GM06990 (cell line): ENCODE measurements at regions not wholly inside any gene's neighbourhood (a gene's known extent, or its start where the extent isn't known, plus 50 kb on each side); places are given as distances from the start of the nearest gene placed in this dataset.
"Not testable (repeated sequence)": the region's sequence is repeated elsewhere in the genome, so short reads cannot be mapped to it uniquely, and the experiment has no call there.

Experiments used
- DNase-seq: peaks from one replicate; pipeline ENCODE4 v3.0.0-alpha.2; 2011; ENCODE audit not compliant: insufficient read length; ENCODE audit errors: extremely low read depth
- H3K27me3 ChIP-seq: replicated peaks from 2 replicates; pipeline ENCODE4 v1.6.0; 2011; ENCODE audit warnings: low read length; ENCODE audit not compliant: control insufficient read depth, insufficient read depth
- H3K36me3 ChIP-seq: 2 replicates; pipeline ENCODE4 v1.5.1; 2011; ENCODE audit warnings: low read length; ENCODE audit not compliant: control insufficient read depth, insufficient read depth
- H3K4me3 ChIP-seq: replicated peaks from 2 replicates; pipeline ENCODE4 v1.5.1; 2011; ENCODE audit warnings: low read depth, mild to moderate bottlenecking, control low read depth, low read length
- CTCF ChIP-seq: IDR thresholded peaks from 2 replicates; pipeline ENCODE4 v1.5.1; 2011; ENCODE audit warnings: low read length, control low read depth, mild to moderate bottlenecking, inconsistent platforms; ENCODE audit not compliant: insufficient read depth, poor library complexity, severe bottlenecking

DNA sequence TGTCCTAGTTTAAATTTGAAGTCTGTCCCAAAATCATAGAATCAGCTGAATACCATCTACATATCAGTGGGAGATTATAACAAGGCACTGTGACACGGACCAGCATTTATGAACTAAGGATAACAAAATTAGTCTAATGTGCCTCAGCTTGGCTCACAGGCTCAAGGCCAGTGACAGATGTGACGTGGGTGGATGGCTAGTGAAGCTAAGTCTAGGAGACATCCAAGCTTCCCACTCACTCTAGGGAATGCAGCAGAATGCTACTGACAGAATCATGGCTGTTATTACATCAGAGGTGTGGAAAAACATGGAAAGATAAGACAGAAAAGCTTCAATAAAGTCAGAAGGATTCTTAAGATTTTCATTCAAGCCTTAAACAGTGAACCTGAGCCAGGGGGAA lies 329.9 kb downstream of the NAF1 start:
- no peak for DNase-seq
- TF ChIP-seq CTCF: no peak
- Histone ChIP-seq H3K36me3 (no peaks in the 10 kb centered on the region), H3K27me3 (no peaks in the 10 kb centered on the region), H3K4me3 (no peak overlapping the region)

- H3K4me3 ChIP-seq: not testable (repeated sequence)
Observed at GRCh38 chr4:162836258-162836657, 330.4 kb downstream of the NAF1 start.

GRCh38 chr4:162830899-162831298 lies 335.8 kb downstream of the NAF1 start:
- DNase-seq: no peak
- TF ChIP-seq CTCF: no peak
- H3K27me3 ChIP-seq: no peaks in the 10 kb centered on the region
- H3K4me3 ChIP-seq: no peak overlapping the region
- no peaks in the 10 kb centered on the region for H3K36me3 ChIP-seq

More at GRCh38 chr4:162836258-162836657, 330.4 kb downstream of the NAF1 start:
- H3K27me3 ChIP-seq, H3K36me3 ChIP-seq, DNase-seq: not testable (repeated sequence)

DNA sequence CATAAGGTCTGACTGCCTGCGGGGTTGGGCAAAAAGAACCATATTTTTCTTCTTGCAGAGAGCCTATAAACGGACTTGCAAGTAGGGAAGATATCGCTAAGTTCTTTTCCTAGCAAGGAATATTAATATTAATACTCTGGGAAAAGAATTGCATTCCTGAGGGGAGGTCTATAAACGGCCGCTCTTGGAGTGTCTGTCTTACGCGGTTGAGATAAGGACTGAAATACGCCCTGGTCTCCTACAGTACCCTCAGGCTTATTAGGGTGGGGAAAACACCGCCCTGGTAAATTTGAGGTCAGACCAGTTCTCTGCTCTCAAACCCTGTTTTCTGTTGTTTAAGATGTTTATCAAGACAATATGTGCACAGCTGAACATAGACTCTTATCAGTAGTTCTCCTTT lies 349.3 kb downstream of the NAF1 start:
- not testable (repeated sequence) for H3K4me3 ChIP-seq, H3K36me3 ChIP-seq, DNase-seq, H3K27me3 ChIP-seq

DNA sequence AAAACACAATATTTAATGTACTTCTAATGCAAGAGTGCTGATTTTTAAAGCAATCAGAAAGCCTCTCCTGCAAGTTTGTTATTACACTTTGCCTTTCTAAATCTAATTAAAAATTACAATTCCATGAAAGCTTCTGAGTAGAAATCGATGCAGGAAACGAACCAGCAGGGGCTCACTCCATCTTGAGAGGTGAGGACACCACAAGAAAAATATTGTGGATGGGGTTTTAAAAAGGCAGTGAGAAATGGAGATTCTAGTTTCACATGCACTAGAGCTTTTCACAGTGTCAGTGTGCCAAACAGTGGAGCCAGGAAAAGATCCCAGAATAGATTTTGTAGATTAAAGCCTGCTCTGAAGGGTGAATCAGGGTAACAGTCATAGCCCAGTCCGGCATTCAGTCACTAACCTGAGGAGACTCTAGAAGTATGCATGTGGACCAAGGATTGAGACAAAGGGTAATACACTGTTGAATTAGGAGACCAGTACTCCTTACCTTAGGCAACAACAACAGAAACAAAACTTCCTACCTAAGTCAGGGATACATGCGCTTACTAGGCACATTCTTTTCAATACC lies 362.3 kb downstream of the NAF1 start:
- no peaks in the 10 kb centered on the region for H3K27me3 ChIP-seq
- no peak for TF ChIP-seq CTCF
- no peaks in the 10 kb centered on the region for H3K36me3 ChIP-seq
- DNase-seq: no peak
- H3K4me3 ChIP-seq: no peak overlapping the region

DNA sequence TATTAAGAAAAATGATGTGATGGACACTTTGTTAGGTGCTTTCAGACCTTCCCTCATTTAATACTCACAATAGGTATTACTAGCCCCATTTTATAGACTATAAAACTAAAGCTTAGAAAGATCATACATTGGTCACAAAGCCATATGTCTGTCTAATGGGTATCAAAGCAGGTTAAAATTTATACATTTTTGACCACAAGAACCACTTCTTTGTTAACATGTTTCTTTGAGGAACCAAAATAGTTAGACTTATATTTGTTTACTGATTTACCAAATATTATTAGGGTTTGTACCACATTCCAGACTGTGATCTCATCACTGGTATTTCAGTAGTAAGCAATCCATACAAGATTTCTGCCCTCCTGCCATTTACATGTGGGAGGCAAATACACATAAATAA lies 363.3 kb downstream of the NAF1 start:
- no peaks in the 10 kb centered on the region for H3K27me3 ChIP-seq
- H3K36me3 ChIP-seq: no peaks in the 10 kb centered on the region
- TF ChIP-seq CTCF: no peak
- DNase-seq: no peak
- H3K4me3 ChIP-seq: no peak overlapping the region

DNA sequence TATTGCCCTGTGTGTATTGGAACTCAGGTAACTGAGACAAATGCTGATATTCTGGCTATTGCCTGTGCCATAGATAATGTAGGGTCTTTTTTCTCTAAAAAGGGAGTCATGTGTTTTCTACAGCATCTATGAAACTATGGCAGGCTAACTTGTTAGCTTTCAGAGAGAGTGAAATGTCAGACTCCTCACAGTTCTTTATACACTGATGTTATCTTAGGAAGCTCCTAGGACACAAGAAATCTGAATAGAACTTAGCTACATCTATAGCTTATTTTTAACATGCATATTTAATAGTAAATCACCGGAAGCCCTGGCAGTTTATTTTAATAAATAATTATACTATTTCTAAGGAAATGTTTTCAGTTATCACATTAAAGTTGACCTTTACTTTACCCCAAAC lies 369.6 kb downstream of the NAF1 start:
- H3K27me3 ChIP-seq: no peaks in the 10 kb centered on the region
- no peak overlapping the region for H3K4me3 ChIP-seq
- TF ChIP-seq CTCF: no peak
- no peak for DNase-seq
- H3K36me3 ChIP-seq: no peaks in the 10 kb centered on the region
